GM19463 (cell line): ENCODE measurements at regions not wholly inside any gene's neighbourhood (a gene's known extent, or its start where the extent isn't known, plus 50 kb on each side); places are given as distances from the start of the nearest gene placed in this dataset.
"Not testable (repeated sequence)": the region's sequence is repeated elsewhere in the genome, so short reads cannot be mapped to it uniquely, and the experiment has no call there.

Experiments
- ATAC-seq: cut with Tn5 transposase; IDR thresholded peaks from one replicate; pipeline ENCODE4 v1.9.1; 2021; ENCODE audit warnings: mild to moderate bottlenecking, moderate library complexity; ENCODE audit not compliant: unreplicated experiment

DNA sequence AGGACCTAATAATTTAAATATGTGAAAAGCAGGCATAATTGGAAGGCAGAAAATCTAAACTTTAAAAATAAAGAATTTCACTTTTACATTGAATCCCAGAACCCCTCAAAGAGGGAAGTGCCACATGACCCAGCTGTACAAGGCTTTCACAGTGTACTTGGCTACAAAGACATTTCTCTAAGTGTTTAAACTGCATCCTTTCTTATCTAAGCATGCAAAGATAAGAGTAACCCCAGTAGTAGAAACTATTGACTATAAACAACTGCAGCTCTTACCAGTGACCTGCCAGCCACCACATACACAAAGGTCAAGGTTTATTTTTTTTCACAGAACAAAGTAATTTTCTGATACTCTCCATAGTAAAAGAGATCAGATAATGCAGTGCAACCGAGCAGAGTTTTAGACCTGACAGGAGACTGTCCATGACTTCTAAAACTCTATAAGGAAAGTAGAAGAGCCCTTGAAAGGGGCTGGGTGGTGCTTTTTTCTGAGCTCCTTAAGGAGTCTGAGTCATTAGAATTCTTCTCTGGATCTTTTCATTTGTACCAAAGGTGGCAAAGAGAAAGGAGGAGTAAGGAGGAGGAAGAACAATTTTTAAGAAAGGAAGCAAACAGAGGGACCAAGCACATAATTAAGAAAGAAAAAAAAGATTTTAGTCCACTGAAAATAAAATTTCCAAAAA lies 750.6 kb downstream of the PRIM2 start:
- ATAC-seq = not testable (repeated sequence)

GRCh38 chr6:58073263-58073662 lies 755.8 kb downstream of the PRIM2 start:
- no peak for ATAC-seq

- not testable (repeated sequence) for ATAC-seq
Measured at GRCh38 chr6:58090067-58090466, 772.6 kb downstream of the PRIM2 start.

DNA sequence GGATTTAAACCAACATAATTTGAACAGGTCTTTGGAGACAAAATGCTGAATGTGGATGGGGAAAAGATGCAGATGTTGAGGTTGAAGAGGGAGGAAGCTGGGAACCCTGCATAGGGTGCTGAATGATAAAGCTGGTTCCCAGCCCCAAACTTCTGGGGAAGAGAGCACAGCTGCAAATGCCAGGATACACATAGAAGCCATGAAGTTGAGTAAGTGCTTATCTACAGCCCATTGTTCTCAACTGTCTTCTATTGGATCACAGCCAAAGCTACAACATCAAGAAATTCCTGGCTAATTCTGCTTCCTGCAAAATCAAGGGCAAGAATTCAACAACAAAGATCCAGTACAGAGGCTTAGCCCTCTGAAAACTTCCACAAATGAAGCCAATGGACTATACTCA lies 779.8 kb downstream of the PRIM2 start:
- not testable (repeated sequence) for ATAC-seq

- ATAC-seq = no peak
Measured at GRCh38 chr6:58113960-58114359, 796.5 kb downstream of the PRIM2 start.

DNA sequence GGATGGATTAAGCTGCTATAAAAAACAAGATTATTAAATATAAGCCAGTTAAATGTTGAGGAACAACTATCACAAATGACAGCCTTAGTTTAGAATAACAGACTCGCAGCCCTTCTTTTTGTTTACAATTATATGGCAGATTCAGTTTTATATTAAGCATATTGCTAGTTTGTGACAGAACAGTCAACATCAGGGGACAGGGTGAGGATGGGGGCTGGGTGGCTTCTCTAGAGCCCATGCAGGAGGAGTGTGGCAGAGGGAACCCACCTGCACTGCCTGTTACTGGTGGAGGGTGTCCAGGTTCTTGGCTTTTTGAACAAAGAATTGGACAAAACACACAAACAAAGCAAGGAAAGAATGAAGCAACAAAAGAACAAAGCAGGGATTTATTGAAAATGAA lies 799.7 kb downstream of the PRIM2 start:
- not testable (repeated sequence) for ATAC-seq

DNA sequence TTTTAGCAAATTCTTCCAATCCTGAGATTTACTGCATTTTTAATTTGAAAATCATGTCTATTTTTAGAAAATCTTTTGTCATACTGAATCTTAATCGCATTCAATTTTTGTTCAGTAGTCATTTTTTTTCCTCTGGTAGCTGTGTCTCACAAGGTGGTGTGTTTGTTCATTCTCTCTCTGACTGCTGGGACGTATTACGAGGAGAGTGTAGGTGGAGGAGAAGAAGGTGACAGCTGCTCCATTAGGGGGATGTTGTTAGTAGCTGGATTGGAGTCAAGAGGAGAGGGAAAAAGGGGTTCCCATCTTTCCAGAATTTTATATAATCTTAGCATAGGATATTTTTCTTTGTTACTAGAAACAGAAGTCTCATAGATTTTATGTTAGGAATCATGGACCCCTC lies 804.2 kb downstream of the PRIM2 start:
- not testable (repeated sequence) for ATAC-seq

GRCh38 chr6:58123770-58124169 lies 806.3 kb downstream of the PRIM2 start:
- ATAC-seq = not testable (repeated sequence)

DNA sequence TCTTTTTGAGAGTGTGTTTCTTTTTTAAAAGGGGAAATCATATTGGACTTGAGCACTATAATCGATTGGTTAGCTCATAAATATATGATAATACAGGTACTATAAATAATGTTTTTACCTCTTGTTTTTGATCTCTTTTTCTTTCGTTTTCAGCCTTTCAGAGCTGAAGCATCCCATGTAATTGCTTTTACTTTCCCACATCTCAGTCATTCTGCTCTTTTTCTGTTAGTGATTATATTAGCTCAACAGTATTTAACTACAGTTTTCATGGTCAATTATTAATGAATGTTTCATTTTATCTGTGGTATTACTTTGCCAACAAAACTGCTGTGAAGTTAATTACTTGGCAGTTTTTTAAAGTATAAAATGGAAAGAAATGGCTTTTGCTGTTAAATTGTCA lies 811.1 kb downstream of the PRIM2 start:
- not testable (repeated sequence) for ATAC-seq

DNA sequence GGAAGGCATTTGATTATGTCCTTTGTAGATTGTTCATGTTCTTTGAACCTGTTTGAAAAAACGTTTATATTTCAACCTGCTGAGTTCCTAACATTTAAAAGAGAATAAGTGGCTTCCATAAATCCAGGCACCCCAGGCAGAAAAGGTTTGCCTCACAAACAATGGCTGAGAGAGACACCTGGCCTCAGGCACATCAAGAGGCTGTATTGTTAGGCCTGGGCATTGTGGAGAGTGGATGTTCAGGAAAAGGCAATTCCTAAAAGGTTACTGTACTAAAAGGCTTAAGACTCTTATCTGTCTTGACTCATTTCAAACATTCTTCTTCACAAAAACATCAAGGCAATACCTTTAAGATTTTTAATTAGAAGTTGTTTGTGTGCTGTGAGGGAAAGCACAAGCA lies 811.7 kb downstream of the PRIM2 start:
- not testable (repeated sequence) for ATAC-seq

DNA sequence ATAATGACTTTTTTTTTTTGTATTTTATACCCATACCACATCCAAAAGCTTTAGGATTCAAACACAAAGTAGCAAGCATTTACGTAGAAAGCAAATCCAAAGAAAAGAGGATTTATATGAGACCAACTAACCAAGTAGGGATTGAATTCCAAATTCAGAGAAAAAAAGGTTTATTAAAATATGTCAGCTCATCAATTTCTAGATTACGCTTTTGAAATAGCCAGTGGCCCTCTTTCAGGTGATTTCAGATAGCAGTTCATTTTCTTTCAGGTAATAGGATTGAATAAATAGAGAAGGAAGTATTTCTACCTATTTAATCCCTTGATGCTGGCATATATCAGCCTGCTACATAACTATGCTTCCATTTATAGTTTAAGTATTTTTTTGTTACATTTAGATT lies 822.3 kb downstream of the PRIM2 start:
- ATAC-seq = not testable (repeated sequence)

- ATAC-seq = not testable (repeated sequence)
Measured at GRCh38 chr6:58171025-58171424, 853.6 kb downstream of the PRIM2 start.

DNA sequence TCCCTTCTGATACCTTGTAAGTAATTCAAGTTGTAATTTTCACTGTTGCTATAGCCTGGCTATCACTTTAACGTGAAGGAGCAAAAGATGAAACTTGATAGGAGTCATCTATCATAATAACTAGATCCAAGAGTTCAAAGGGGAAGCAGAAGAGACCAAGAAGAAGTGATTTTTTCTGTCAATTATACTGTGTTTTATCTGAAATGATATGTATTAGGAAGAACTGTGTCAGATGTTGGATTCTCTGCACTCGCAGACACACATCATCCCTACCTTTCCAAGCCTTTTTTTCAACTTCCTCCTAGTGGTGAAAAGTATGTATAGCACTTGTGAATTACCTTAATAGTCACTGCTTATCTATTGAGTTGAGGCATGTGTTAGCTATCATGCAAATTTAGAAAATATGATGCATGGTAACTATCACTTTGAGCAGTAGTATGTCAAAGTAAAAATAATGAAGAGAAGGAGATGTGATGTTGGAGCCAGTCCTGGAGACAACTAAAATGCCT lies 864.2 kb downstream of the PRIM2 start:
- ATAC-seq = peak; percentile 78

DNA sequence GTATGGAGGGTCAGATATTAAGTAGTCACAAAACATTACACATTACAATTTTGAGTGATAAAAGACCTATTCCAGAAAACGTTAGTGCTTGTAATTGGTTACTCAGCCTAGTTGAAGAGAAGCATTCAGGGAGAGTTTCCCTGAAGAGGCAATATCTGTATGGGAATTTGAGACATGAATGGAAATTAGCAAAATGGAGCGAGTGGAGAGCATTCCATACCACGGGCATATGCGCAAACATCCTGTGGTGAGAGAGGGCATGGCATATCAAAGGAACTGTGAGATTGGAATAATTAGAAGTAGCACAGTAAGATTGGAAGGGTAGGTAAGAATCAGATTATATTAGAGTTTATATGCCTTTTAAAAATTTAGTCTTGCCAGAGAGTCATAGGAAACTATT lies 867.9 kb downstream of the PRIM2 start:
- ATAC-seq = not testable (repeated sequence)

DNA sequence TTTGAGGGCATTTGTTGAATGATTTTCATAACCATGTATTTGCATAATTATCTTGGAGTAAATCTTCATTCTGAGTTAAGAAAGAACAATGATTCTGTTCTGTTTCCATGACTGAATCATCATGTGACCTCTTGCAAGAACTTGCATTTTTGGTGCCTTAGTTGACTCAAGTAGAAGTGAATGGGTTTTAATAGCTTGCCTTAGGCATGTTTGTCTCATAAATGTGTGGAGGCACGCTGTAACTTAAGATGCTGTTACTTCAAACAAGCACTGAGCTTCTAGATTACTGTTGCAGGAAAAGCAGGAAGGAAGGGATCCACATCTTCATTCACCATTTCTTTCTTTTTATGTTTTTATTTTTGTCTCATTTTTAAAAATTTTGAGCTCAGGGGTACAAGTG lies 875.8 kb downstream of the PRIM2 start:
- not testable (repeated sequence) for ATAC-seq

DNA sequence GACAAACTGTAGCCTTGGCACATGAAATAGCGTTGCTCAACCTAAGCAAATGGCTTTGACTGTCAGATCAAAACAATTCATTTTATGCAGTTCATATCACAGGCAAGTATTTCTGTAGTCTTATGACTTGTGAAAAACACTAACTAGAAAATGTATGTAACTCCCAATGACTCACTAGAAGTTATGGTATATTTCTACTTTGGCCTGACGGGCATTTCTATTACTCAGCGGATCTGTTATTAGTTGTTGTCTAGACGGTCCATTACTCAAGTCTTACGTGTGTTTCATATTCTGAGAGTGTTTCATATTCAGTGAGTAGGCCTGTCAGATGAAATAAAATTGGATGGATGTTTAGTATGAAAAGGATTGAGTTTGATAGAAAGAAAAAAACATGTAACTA lies 880.9 kb downstream of the PRIM2 start:
- ATAC-seq = no peak

DNA sequence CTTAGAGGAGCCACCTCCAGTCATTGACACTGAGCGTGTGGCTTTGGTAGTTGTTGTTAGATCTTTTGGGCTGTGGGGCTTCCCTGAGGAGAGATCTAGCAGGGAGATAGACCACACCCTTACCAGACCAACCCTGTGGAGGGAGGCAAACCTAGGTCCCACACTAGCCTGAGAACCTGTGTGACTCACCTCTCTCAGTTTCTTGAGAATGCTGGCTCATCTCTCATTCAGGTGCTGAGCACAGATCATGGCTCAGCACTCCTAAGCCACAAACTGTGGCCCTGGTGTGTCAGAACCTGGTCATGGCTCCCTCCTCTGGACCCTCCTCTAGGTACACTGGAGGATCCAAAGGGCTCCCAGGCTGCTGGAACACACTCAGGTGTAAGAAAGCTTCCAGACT lies 919.7 kb downstream of the PRIM2 start:
- not testable (repeated sequence) for ATAC-seq

DNA sequence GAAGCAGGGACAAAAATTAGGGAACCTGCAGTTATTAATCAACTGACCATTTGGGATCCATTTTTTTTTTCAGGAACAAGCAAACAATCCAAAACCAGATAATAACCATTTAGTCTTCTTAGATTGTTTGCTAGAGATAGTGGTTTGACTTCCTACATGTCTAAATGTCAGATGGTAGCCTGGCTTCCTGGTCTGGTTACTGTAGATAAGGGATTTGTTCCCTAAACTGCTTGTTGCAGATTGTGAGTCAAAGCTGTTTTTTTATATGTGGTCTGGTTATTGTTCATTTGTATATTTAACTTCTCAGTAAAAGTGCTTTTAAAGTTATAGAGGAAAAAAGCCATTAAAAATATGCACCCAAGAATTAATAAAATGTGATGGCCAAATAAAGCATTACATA lies 921.0 kb downstream of the PRIM2 start:
- not testable (repeated sequence) for ATAC-seq

DNA sequence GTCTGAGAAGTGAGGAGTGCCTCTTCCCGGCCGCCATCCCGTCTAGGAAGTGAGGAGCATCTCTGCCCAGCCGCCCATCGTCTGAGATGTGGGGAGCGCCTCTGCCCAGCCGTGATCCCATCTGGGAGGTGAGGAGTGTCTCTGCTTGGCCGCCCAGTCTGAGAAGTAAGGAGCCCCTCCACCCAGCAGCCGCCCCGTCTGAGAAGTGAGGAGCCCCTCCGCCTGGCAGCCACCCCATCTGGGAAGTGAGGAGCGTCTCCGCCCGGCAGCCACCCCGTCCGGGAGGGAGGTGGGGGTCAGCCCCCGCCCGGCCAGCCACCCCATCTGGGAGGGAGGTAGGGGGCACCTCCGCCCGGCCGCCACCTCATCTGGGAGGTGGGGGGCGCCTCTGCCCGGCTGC lies 940.2 kb downstream of the PRIM2 start:
- ATAC-seq = not testable (repeated sequence)

DNA sequence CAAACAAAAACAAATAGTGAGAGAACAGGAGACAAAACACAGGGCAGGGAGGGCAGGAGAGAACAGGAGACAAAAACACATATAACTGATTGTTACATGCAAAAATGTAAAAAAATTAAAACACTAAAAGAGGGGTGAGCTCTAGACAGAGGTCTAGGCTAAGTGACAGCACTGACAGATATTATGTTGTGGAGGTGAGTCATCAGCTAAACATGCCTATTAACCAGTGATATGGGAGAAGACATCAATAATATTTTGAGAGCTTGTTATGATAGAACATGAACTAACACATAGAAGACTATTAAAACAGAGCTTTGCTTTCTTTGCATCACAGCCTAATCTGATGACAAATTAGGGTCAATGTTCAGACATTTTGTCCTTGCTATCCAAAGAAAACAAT lies 972.7 kb downstream of the PRIM2 start:
- no peak for ATAC-seq

- ATAC-seq = not testable (repeated sequence)
Measured at GRCh38 chr6:58291319-58291718, 973.9 kb downstream of the PRIM2 start.

- not testable (repeated sequence) for ATAC-seq
Measured at GRCh38 chr6:58307901-58308300, 990.5 kb downstream of the PRIM2 start.

DNA sequence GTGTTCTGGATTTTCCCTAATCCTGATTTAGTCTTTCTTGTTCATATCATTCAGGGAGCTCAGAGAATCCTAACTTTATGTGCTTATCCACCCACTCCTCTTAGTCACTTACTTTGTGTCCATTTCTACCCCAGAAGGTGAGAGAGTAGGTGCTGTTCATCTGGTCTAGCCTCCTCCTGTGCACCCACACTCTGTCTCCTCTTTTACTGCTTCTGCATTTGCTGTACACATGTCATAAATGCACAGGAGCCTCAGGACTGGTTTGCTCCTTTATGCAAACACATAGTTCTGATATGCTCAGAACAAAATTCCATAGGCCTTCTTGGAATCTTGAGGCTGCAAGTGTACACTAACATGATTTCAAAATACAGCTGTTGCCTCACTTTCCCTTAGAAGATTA lies 1014.7 kb downstream of the PRIM2 start:
- ATAC-seq = not testable (repeated sequence)
